ENCODE measurements at regions not wholly inside any gene's neighbourhood (a gene's known extent, or its start where the extent isn't known, plus 50 kb on each side); places are given as distances from the start of the nearest gene placed in this dataset.
A peak's percentile ranks its signal among the peaks of the same experiment; 100 is the strongest.

DNA sequence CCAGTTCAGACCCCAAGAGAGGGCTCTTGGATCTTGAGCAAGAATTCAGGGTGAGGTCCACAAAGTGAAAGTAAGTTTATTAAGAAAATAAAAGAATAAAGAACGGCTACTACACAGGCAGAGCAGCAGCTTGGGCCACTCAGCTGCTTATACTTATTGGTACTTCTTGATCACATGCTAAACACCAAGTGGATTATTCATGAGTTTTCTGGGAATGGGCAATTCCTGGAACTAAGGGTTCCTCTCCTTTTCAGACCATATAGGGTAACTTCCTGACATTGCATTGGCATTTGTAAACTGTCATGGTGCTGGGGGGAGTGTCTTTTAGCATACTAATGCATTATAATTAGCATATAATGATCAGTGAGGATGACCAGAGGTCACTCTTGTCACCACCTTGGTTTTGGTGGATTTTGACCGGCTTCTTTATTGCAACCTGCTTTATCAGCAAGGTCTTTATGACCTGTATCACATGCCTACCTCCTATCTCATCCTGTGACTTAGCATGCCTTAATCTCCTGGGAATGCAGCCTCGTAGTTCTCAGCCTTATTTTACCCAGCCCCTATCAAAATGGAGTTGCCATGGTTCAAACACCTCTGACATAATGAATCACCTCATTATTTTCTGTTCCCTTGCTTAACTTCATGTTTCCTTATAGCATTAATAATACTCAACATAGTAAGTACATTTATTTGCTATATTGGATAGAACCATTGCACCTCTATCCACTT, 476.3 kb downstream of the DTHD1 start (continued):
- TF ChIP-seq, protein P1, sequence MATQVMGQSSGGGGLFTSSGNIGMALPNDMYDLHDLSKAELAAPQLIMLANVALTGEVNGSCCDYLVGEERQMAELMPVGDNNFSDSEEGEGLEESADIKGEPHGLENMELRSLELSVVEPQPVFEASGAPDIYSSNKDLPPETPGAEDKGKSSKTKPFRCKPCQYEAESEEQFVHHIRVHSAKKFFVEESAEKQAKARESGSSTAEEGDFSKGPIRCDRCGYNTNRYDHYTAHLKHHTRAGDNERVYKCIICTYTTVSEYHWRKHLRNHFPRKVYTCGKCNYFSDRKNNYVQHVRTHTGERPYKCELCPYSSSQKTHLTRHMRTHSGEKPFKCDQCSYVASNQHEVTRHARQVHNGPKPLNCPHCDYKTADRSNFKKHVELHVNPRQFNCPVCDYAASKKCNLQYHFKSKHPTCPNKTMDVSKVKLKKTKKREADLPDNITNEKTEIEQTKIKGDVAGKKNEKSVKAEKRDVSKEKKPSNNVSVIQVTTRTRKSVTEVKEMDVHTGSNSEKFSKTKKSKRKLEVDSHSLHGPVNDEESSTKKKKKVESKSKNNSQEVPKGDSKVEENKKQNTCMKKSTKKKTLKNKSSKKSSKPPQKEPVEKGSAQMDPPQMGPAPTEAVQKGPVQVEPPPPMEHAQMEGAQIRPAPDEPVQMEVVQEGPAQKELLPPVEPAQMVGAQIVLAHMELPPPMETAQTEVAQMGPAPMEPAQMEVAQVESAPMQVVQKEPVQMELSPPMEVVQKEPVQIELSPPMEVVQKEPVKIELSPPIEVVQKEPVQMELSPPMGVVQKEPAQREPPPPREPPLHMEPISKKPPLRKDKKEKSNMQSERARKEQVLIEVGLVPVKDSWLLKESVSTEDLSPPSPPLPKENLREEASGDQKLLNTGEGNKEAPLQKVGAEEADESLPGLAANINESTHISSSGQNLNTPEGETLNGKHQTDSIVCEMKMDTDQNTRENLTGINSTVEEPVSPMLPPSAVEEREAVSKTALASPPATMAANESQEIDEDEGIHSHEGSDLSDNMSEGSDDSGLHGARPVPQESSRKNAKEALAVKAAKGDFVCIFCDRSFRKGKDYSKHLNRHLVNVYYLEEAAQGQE (IDR thresholded peaks at IDR 0.05; ENCODE audit: borderline replicate concordance) = no peak
- TF ChIP-seq, protein P1 (CRISPR knock-in tag; IDR thresholded peaks at IDR 0.05; ENCODE audit: low read depth) = no peak
- peak; percentile 64; the same call in 1 of the 2 replicates for TF ChIP-seq ZNF644 (tag; IDR thresholded peaks at IDR 0.05; ENCODE audit: low read depth)
- TF ChIP-seq, protein P2, sequence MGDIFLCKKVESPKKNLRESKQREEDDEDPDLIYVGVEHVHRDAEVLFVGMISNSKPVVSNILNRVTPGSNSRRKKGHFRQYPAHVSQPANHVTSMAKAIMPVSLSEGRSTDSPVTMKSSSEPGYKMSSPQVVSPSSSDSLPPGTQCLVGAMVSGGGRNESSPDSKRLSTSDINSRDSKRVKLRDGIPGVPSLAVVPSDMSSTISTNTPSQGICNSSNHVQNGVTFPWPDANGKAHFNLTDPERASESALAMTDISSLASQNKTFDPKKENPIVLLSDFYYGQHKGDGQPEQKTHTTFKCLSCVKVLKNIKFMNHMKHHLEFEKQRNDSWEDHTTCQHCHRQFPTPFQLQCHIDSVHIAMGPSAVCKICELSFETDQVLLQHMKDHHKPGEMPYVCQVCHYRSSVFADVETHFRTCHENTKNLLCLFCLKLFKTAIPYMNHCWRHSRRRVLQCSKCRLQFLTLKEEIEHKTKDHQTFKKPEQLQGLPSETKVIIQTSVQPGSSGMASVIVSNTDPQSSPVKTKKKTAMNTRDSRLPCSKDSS (IDR thresholded peaks at IDR 0.05; ENCODE audit: low read depth, partially characterized antibody) = no peak
- peak; percentile 89 for TF ChIP-seq SMAD4 (CRISPR knock-in tag; conservative IDR thresholded peaks at IDR 0.05)
- TF ChIP-seq TEAD1 (CRISPR knock-in tag; IDR thresholded peaks at IDR 0.05) = peak in 1 of 2 experiments; percentile 24; a peak in 1 of 4 replicates
- TF ChIP-seq, protein P3, sequence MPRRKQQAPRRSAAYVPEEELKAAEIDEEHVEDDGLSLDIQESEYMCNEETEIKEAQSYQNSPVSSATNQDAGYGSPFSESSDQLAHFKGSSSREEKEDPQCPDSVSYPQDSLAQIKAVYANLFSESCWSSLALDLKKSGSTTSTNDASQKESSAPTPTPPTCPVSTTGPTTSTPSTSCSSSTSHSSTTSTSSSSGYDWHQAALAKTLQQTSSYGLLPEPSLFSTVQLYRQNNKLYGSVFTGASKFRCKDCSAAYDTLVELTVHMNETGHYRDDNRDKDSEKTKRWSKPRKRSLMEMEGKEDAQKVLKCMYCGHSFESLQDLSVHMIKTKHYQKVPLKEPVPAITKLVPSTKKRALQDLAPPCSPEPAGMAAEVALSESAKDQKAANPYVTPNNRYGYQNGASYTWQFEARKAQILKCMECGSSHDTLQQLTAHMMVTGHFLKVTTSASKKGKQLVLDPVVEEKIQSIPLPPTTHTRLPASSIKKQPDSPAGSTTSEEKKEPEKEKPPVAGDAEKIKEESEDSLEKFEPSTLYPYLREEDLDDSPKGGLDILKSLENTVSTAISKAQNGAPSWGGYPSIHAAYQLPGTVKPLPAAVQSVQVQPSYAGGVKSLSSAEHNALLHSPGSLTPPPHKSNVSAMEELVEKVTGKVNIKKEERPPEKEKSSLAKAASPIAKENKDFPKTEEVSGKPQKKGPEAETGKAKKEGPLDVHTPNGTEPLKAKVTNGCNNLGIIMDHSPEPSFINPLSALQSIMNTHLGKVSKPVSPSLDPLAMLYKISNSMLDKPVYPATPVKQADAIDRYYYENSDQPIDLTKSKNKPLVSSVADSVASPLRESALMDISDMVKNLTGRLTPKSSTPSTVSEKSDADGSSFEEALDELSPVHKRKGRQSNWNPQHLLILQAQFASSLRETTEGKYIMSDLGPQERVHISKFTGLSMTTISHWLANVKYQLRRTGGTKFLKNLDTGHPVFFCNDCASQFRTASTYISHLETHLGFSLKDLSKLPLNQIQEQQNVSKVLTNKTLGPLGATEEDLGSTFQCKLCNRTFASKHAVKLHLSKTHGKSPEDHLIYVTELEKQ (CRISPR knock-in tag; IDR thresholded peaks at IDR 0.05) = peak; percentile 78; the same call in 1 of the 2 replicates
- TF ChIP-seq, protein P4, sequence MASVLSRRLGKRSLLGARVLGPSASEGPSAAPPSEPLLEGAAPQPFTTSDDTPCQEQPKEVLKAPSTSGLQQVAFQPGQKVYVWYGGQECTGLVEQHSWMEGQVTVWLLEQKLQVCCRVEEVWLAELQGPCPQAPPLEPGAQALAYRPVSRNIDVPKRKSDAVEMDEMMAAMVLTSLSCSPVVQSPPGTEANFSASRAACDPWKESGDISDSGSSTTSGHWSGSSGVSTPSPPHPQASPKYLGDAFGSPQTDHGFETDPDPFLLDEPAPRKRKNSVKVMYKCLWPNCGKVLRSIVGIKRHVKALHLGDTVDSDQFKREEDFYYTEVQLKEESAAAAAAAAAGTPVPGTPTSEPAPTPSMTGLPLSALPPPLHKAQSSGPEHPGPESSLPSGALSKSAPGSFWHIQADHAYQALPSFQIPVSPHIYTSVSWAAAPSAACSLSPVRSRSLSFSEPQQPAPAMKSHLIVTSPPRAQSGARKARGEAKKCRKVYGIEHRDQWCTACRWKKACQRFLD (CRISPR knock-in tag; IDR thresholded peaks at IDR 0.05) = peak; percentile 94
- TF ChIP-seq, protein P5, sequence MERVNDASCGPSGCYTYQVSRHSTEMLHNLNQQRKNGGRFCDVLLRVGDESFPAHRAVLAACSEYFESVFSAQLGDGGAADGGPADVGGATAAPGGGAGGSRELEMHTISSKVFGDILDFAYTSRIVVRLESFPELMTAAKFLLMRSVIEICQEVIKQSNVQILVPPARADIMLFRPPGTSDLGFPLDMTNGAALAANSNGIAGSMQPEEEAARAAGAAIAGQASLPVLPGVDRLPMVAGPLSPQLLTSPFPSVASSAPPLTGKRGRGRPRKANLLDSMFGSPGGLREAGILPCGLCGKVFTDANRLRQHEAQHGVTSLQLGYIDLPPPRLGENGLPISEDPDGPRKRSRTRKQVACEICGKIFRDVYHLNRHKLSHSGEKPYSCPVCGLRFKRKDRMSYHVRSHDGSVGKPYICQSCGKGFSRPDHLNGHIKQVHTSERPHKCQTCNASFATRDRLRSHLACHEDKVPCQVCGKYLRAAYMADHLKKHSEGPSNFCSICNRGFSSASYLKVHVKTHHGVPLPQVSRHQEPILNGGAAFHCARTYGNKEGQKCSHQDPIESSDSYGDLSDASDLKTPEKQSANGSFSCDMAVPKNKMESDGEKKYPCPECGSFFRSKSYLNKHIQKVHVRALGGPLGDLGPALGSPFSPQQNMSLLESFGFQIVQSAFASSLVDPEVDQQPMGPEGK (CRISPR knock-in tag; IDR thresholded peaks at IDR 0.05; ENCODE audit: borderline replicate concordance) = peak; percentile 51; the same call in 1 of the 2 replicates
